PC-3 (cell line): ENCODE measurements at regions not wholly inside any gene's neighbourhood (a gene's known extent, or its start where the extent isn't known, plus 50 kb on each side); places are given as distances from the start of the nearest gene placed in this dataset.
A peak's percentile ranks its signal among the peaks of the same experiment; 100 is the strongest.

Source experiments
- ATAC-seq: fragments of 200-7000 bp; cut with Tn5 transposase; 2 replicates; pipeline ENCODE4 v1.9.1; 2020; ENCODE audit warnings: mild to moderate bottlenecking, moderate library complexity
- BruUV-seq: library from RNA; stranded (reverse); fragments of 400-500 nt; replicated peaks from 2 replicates; lab custom pipeline; 2021; lab: Mats Ljungman, UMichigan
- CTCF ChIA-PET: fragments of 300-600 bp; sonication (Branson Sonifier 250); formaldehyde crosslinking; loops from one replicate; lab custom pipeline; 2022; ENCODE audit warnings: antibody characterized with exemption; lab: Charles Lee
- POLR2A ChIA-PET: fragments of 300-600 bp; sonication (Branson Sonifier 250); formaldehyde crosslinking; loops from one replicate; lab custom pipeline; 2022; ENCODE audit warnings: antibody characterized with exemption; ENCODE audit not compliant: unreplicated experiment; lab: Charles Lee
- DNase-seq: peaks from one replicate; pipeline ENCODE4 v3.0.0-alpha.2; 2015
- H2AFZ ChIP-seq: fragments of 300-600 bp; sonication (generic); 2 replicates; pipeline ENCODE4 v1.6.0; 2016; ENCODE audit warnings: antibody characterized with exemption, low read length
- H3F3A ChIP-seq: fragments of 300-600 bp; sonication (generic); one replicate; pipeline ENCODE4 v1.6.0; 2017; ENCODE audit warnings: antibody characterized with exemption, low read length, control low read depth, mild to moderate bottlenecking; ENCODE audit not compliant: unreplicated experiment
- H3K27ac ChIP-seq: fragments of 300-600 bp; sonication (generic); 2 replicates; pipeline ENCODE4 v1.5.1; 2016; ENCODE audit warnings: mild to moderate bottlenecking, low read length
- H3K27me3 ChIP-seq: fragments of 300-600 bp; sonication (generic); 2 replicates; pipeline ENCODE4 v1.6.1; 2016; ENCODE audit warnings: low read length, mixed read lengths
- H3K36me3 ChIP-seq: fragments of 300-600 bp; sonication (generic); 2 replicates; pipeline ENCODE4 v1.6.1; 2016; ENCODE audit warnings: low read depth, mixed run types, low read length, mixed read lengths
- H3K4me1 ChIP-seq: fragments of 300-600 bp; sonication (generic); 2 replicates; pipeline ENCODE4 v1.5.1; 2016; ENCODE audit warnings: low read length; ENCODE audit not compliant: insufficient read depth
- H3K4me2 ChIP-seq: fragments of 300-600 bp; sonication (generic); 2 replicates; pipeline ENCODE4 v1.6.0; 2016; ENCODE audit warnings: low read length
- H3K4me3 ChIP-seq: fragments of 300-600 bp; sonication (generic); 2 replicates; pipeline ENCODE4 v1.5.1; 2016; ENCODE audit warnings: mild to moderate bottlenecking, low read length, mixed read lengths
- H3K79me2 ChIP-seq: fragments of 300-600 bp; sonication (generic); 2 replicates; pipeline ENCODE4 v1.6.1; 2017; ENCODE audit warnings: low read length, mixed read lengths
- H3K9ac ChIP-seq: fragments of 300-600 bp; sonication (generic); 2 replicates; pipeline ENCODE4 v1.6.0; 2016; ENCODE audit warnings: mild to moderate bottlenecking, low read length
- H3K9me2 ChIP-seq: fragments of 300-600 bp; sonication (generic); replicated peaks from 2 replicates; pipeline ENCODE4 v1.6.1; 2016; ENCODE audit warnings: mixed run types, low read length, mixed read lengths
- H3K9me3 ChIP-seq: fragments of 300-600 bp; sonication (generic); 2 replicates; pipeline ENCODE4 v1.6.1; 2016; ENCODE audit warnings: low read length, mixed read lengths
- H4K20me1 ChIP-seq: fragments of 300-600 bp; sonication (generic); 2 replicates; pipeline ENCODE4 v1.6.1; 2016; ENCODE audit warnings: low read length, mixed read lengths
- CTCF ChIP-seq: fragments of 300-600 bp; sonication (generic); conservative IDR thresholded peaks from 2 replicates; pipeline ENCODE4 v1.5.1; 2017; ENCODE audit warnings: antibody characterized with exemption, low read depth, mild to moderate bottlenecking, low read length
- EZH2 ChIP-seq: fragments of 300-600 bp; sonication (generic); IDR thresholded peaks from one replicate; pipeline ENCODE4 v1.6.1; 2017; ENCODE audit warnings: antibody characterized with exemption, mild to moderate bottlenecking, low read length; ENCODE audit not compliant: unreplicated experiment
- EZH2phosphoT487 ChIP-seq: fragments of 300-600 bp; sonication (generic); IDR thresholded peaks from 2 replicates; pipeline ENCODE4 v1.6.1; 2018; ENCODE audit warnings: mild to moderate bottlenecking, antibody characterized with exemption, low read length, borderline replicate concordance
- intact Hi-C: fragments of 100-400 bp; cut with micrococcal nuclease; formaldehyde crosslinking; loops from 2 replicates; pipeline ENCODE4 v1.9.0; 2023

GRCh38 chr6:139436200-139436956 lies 61.9 kb upstream of the CITED2 start:
- Histone ChIP-seq H3K4me2 (peak overlapping the region; percentile 35; the same call in 1 of the 2 replicates), H3K36me3 (no peaks in the 10 kb centered on the region), H3F3A (no peaks in the 10 kb centered on the region), H3K9me3 (no peaks in the 10 kb centered on the region), H3K9ac (no peak overlapping the region), H3K27ac (peak overlapping the region; percentile 56), H3K27me3 (no peaks in the 10 kb centered on the region), H2AFZ (no peak overlapping the region), H4K20me1 (no peaks in the 10 kb centered on the region), H3K4me3 (no peak overlapping the region), H3K79me2 (no peaks in the 10 kb centered on the region), H3K4me1 (peaks cover 14% of the 10 kb centered on the region), H3K9me2 (no peaks in the 10 kb centered on the region)
- DNase-seq: peak; percentile 80
- intact Hi-C loops: no loop called here
- BruUV-seq: no TSS peak
- POLR2A ChIA-PET: no interaction called here
- CTCF ChIA-PET: no interaction called here
- TF ChIP-seq EZH2 (no peak), EZH2phosphoT487 (no peak), CTCF (no peak)
- ATAC-seq: no peak

- H2AFZ ChIP-seq: no peak overlapping the region
- H3K9me2 ChIP-seq: no peaks in the 10 kb centered on the region
- H3K4me3 ChIP-seq: no peak overlapping the region
- no peak overlapping the region for H3K9ac ChIP-seq
- H4K20me1 ChIP-seq: no peaks in the 10 kb centered on the region
- no peak overlapping the region for H3K27ac ChIP-seq
- CTCF ChIA-PET: no interaction called here
- H3K36me3 ChIP-seq: no peaks in the 10 kb centered on the region
- POLR2A ChIA-PET: no interaction called here
- peak; percentile 51; the same call in 1 of the 2 replicates for ATAC-seq
- no peaks in the 10 kb centered on the region for H3K27me3 ChIP-seq
- no peaks in the 10 kb centered on the region for H3F3A ChIP-seq
- intact Hi-C loops: no loop called here
- no peaks in the 10 kb centered on the region for H3K79me2 ChIP-seq
- no peak overlapping the region for H3K4me2 ChIP-seq
- no peaks in the 10 kb centered on the region for H3K9me3 ChIP-seq
- H3K4me1 ChIP-seq: peaks cover 14% of the 10 kb centered on the region
- TF ChIP-seq CTCF: no peak
- no peak for TF ChIP-seq EZH2
- no peak for TF ChIP-seq EZH2phosphoT487
- DNase-seq: peak; percentile 47
- BruUV-seq: no TSS peak
These were observed 59.4 kb upstream of the CITED2 start for GRCh38 chr6:139433631-139434419.

GRCh38 chr6:139431602-139431956 lies 57.1 kb upstream of the CITED2 start:
- TF ChIP-seq CTCF: no peak
- no peak for TF ChIP-seq EZH2phosphoT487
- TF ChIP-seq EZH2: no peak
- Histone ChIP-seq H4K20me1 (no peaks in the 10 kb centered on the region), H3K9me2 (no peaks in the 10 kb centered on the region), H3K27me3 (no peaks in the 10 kb centered on the region), H3K79me2 (no peaks in the 10 kb centered on the region), H3K36me3 (no peaks in the 10 kb centered on the region), H3K4me3 (no peak overlapping the region), H3F3A (no peaks in the 10 kb centered on the region), H3K9ac (no peak overlapping the region), H3K4me1 (peaks cover 6% of the 10 kb centered on the region), H3K27ac (no peak overlapping the region), H2AFZ (no peak overlapping the region), H3K9me3 (no peaks in the 10 kb centered on the region), H3K4me2 (no peak overlapping the region)
- ChIA-PET CTCF (no interaction called here), POLR2A (no interaction called here)
- no TSS peak for BruUV-seq
- intact Hi-C loops: no loop called here
- no peak for ATAC-seq
- DNase-seq: no peak
